Ovary (tissue), 3 donors: ENCODE measurements at regions not wholly inside any gene's neighbourhood (a gene's known extent, or its start where the extent isn't known, plus 50 kb on each side); places are given as distances from the start of the nearest gene placed in this dataset.

Experiments
- EP300 ChIP-seq: sonication (generic); formaldehyde crosslinking; IDR thresholded peaks from one replicate; pipeline ENCODE4 v1.6.1; 2017; ENCODE audit warnings: antibody characterized with exemption
- POLR2A ChIP-seq: fragments of 450-650 bp; IDR thresholded peaks from one replicate; pipeline ENCODE4 v1.6.1; 2017; ENCODE audit warnings: antibody characterized with exemption, mild to moderate bottlenecking, moderate library complexity
- TF ChIP-seq, protein P1 (sequence below), 3 donors: fragments of 450-650 bp in 2 of 3; fragments of 200-600 bp in 1 of 3; IDR thresholded peaks; one replicate each; pipeline versions ENCODE4 v1.5.1 to v1.8.0; 2016 to 2022; ENCODE audit warnings: antibody characterized with exemption in 3 of 3, mild to moderate bottlenecking in 1 of 3
- donor health status: DM: no; HTN: no; CAD: no.

DNA sequence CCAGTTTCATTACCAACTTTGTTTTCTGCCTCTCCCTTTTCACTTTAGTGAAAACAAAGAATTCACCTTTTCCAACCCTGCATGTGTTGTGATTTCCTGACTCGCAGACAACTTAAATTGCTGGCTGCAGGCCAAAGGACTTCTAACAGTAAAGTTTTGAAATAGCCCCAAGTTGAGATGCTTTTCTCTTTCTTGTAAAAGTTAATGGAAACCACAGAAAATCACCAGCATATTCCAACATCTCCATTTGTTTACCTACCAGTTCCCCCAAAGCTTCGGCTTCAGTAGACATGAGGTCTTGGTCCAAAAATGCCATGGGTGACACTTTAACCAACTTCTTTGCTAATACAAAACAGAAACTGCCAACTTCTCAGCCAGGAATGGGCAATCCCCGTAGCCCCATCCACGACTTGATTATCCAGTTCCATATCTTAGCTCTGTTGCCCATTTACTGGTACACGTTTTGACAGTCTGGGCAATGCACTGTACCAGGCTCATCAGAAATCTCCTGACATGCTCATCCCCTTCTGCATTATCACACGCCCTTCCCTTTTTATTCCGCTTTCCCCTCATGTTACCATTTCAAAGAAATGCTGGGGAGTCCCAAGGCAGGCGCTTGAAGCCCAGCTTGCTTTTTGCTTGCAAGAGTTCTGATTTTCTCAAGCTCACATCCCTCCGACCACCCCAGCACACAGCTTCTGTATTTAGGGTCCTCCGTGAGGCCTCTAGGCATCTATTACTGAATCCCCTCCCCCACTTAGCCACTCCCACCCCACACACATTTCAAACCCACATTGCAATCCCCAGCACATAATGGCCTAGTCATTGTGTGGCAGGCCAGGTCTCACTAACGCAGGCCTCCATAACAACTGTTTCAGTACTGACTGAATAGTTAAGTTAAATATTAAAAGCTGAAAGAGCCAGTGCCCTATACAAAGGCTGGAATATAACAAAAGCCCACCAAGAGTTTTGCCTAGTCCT, 137.9 kb upstream of the S100G start:
- TF ChIP-seq, protein P1, sequence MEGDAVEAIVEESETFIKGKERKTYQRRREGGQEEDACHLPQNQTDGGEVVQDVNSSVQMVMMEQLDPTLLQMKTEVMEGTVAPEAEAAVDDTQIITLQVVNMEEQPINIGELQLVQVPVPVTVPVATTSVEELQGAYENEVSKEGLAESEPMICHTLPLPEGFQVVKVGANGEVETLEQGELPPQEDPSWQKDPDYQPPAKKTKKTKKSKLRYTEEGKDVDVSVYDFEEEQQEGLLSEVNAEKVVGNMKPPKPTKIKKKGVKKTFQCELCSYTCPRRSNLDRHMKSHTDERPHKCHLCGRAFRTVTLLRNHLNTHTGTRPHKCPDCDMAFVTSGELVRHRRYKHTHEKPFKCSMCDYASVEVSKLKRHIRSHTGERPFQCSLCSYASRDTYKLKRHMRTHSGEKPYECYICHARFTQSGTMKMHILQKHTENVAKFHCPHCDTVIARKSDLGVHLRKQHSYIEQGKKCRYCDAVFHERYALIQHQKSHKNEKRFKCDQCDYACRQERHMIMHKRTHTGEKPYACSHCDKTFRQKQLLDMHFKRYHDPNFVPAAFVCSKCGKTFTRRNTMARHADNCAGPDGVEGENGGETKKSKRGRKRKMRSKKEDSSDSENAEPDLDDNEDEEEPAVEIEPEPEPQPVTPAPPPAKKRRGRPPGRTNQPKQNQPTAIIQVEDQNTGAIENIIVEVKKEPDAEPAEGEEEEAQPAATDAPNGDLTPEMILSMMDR (IDR thresholded peaks at IDR 0.05), result no peak
- TF ChIP-seq POLR2A (no peak), EP300 (no peak)
